ENCODE measurements at regions not wholly inside any gene's neighbourhood (a gene's known extent, or its start where the extent isn't known, plus 50 kb on each side); places are given as distances from the start of the nearest gene placed in this dataset.

GRCh38 chrX:79266702-79267101, 100.4 kb downstream of the ITM2A start:
- Histone ChIP-seq H3K36me3 (ENCODE audit: insufficient read depth) (no peaks in the 10 kb centered on the region), H3K9me2 (ENCODE audit: insufficient read depth) (no peaks in the 10 kb centered on the region), H2AFZ (no peak overlapping the region), H3K27me3 (ENCODE audit: insufficient read depth) (no peaks in the 10 kb centered on the region), H3K4me3 (no peak overlapping the region), H3K79me2 (replicated peaks; ENCODE audit: insufficient read depth) (no peaks in the 10 kb centered on the region), H3K4me2 (no peak overlapping the region), H3K4me1 (ENCODE audit: insufficient read depth) (no peaks in the 10 kb centered on the region), H3K27ac (ENCODE audit: low read depth) (no peak overlapping the region), H3F3A (replicated peaks; ENCODE audit: low read depth) (no peaks in the 10 kb centered on the region), H4K20me1 (replicated peaks; ENCODE audit: insufficient read depth) (no peaks in the 10 kb centered on the region)
- Mint-ChIP-seq H3K27ac (no peak overlapping the region), H3K4me1 (no peaks in the 10 kb centered on the region; the same call in 2 of the 3 replicates), H3K9me3 (no peaks in the 10 kb centered on the region), H3K4me3 (no peak overlapping the region), H3K27me3 (ENCODE audit: insufficient read depth, low read depth, poor library complexity) (no peaks in the 10 kb centered on the region), H3K36me3 (ENCODE audit: low read depth) (no peaks in the 10 kb centered on the region)
- TF ChIP-seq REST (IDR thresholded peaks at IDR 0.05; ENCODE audit: unreplicated experiment) (no peak), STAT1 (IDR thresholded peaks at IDR 0.05; ENCODE audit: unreplicated experiment) (no peak), JUNB (IDR thresholded peaks at IDR 0.05; ENCODE audit: unreplicated experiment) (no peak), EZH2 (IDR thresholded peaks at IDR 0.05; ENCODE audit: low read depth, unreplicated experiment) (no peak), NANOG (IDR thresholded peaks at IDR 0.05; ENCODE audit: borderline replicate concordance) (no peak), ZNF462 (CRISPR knock-in tag; IDR thresholded peaks at IDR 0.05) (no peak), POLR2AphosphoS5 (IDR thresholded peaks at IDR 0.05; ENCODE audit: low read depth) (no peak), CTCF (conservative IDR thresholded peaks at IDR 0.05; ENCODE audit: low read depth in 2 of 2) (no peak), ETS1 (IDR thresholded peaks at IDR 0.05) (no peak), ZNF331 (CRISPR knock-in tag; IDR thresholded peaks at IDR 0.05; ENCODE audit: low read depth) (no peak), ZNF114 (CRISPR knock-in tag; IDR thresholded peaks at IDR 0.05) (no peak), CREB1 (CRISPR knock-in tag; IDR thresholded peaks at IDR 0.05; ENCODE audit: low read depth) (no peak), EZH2phosphoT487 (IDR thresholded peaks at IDR 0.05; ENCODE audit: unreplicated experiment) (no peak)
- no peak for DNase-seq (ENCODE audit: low spot score)
- no peak for ATAC-seq
